Lower leg skin (tissue), 3 donors: ENCODE measurements at regions not wholly inside any gene's neighbourhood (a gene's known extent, or its start where the extent isn't known, plus 50 kb on each side); places are given as distances from the start of the nearest gene placed in this dataset.

ENCODE experiments used
- CTCF ChIP-seq, 3 donors: fragments of 450-650 bp; IDR thresholded peaks; one replicate each; pipeline ENCODE4 v1.5.1; 2016; ENCODE audit warnings: antibody characterized with exemption in 3 of 3, mild to moderate bottlenecking in 3 of 3, moderate library complexity in 2 of 3
- POLR2A ChIP-seq, 2 donors: fragments of 450-650 bp; IDR thresholded peaks; one replicate each; pipeline ENCODE4 v1.6.1; 2016 to 2017; ENCODE audit warnings: antibody characterized with exemption in 2 of 2, mild to moderate bottlenecking in 1 of 2, moderate library complexity in 1 of 2

- TF ChIP-seq CTCF (IDR thresholded peaks at IDR 0.05) (no peak), POLR2A (IDR thresholded peaks at IDR 0.05) (no peak)
These were observed 99.0 kb upstream of the PITRM1 start for GRCh38 chr10:3271354-3272115.
